GM12878 (cell line): ENCODE measurements at regions not wholly inside any gene's neighbourhood (a gene's known extent, or its start where the extent isn't known, plus 50 kb on each side); places are given as distances from the start of the nearest gene placed in this dataset.

Source experiments
- ATAC-seq: fragments of 200-7000 bp; cut with Tn5 transposase; 3 replicates; pipeline ENCODE4 v1.9.1; 2020; ENCODE audit warnings: mild to moderate bottlenecking, moderate library complexity
- BruUV-seq: library from RNA; stranded (reverse); fragments of 400-500 nt; replicated peaks from 2 replicates; lab custom pipeline; 2021; lab: Mats Ljungman, UMichigan
- CTCF ChIA-PET: fragments of 300-600 bp; sonication (Branson Sonifier 250); formaldehyde crosslinking; extraction: SDS; loops from one replicate; lab custom pipeline; 2021; ENCODE audit warnings: inconsistent platforms; lab: Yijun Ruan, JAX
- POLR2A ChIA-PET: fragments of 350-600 bp; formaldehyde crosslinking; extraction: SDS; loops from one replicate; lab custom pipeline; 2021; ENCODE audit warnings: inconsistent platforms; lab: Charles Lee
- RAD21 ChIA-PET: fragments of 300-600 bp; sonication (Branson Sonifier 250); formaldehyde crosslinking; loops from one replicate; lab custom pipeline; 2023; ENCODE audit warnings: antibody characterized with exemption; ENCODE audit not compliant: unreplicated experiment; lab: Charles Lee
- SMC1A ChIA-PET: fragments of 300-600 bp; sonication (Branson Sonifier 250); formaldehyde crosslinking; loops from one replicate; lab custom pipeline; 2023; ENCODE audit not compliant: unreplicated experiment, uncharacterized antibody; lab: Charles Lee
- DNase-seq: peaks from one replicate; pipeline ENCODE4 v3.0.0-alpha.2; 2011; ENCODE audit warnings: low read depth, low spot score
- FAIRE-seq: peaks from 3 replicates; lab custom pipeline; 2011; peaks lifted over from hg19 to GRCh38; lab: Jason Lieb, UNC
- H2AFZ ChIP-seq: 2 replicates; pipeline ENCODE4 v1.6.0; 2011; ENCODE audit warnings: low read depth, low read length, control low read depth; ENCODE audit not compliant: control insufficient read depth
- H3K27ac ChIP-seq: 2 replicates; pipeline ENCODE4 v1.5.1; 2011; ENCODE audit warnings: control low read depth; ENCODE audit not compliant: control insufficient read depth, insufficient read depth
- H3K27me3 ChIP-seq, 2 experiments: replicated peaks in 1 of 2; 2 replicates each; pipeline versions ENCODE4 v1.6.0 to v1.6.1; 2011; ENCODE audit warnings: low read length in 1 of 2; ENCODE audit not compliant: control insufficient read depth in 2 of 2, insufficient read depth in 2 of 2
- H3K36me3 ChIP-seq, 2 experiments: 2 replicates each; pipeline ENCODE4 v1.5.1; 2011; ENCODE audit warnings: low read length in 1 of 2; ENCODE audit not compliant: control insufficient read depth in 2 of 2, insufficient read depth in 2 of 2
- H3K4me1 ChIP-seq: 2 replicates; pipeline ENCODE4 v1.6.1; 2011; ENCODE audit warnings: mild to moderate bottlenecking, low read length, moderate library complexity, mixed read lengths; ENCODE audit not compliant: control insufficient read depth, insufficient read depth
- H3K4me2 ChIP-seq: 2 replicates; pipeline ENCODE4 v1.6.0; 2011; ENCODE audit warnings: control low read depth; ENCODE audit not compliant: control insufficient read depth, insufficient read depth
- H3K4me3 ChIP-seq: fragments of 200-600 bp; sonication (generic); 2 replicates; pipeline ENCODE4 v1.5.1; 2016
- H3K79me2 ChIP-seq: 2 replicates; pipeline ENCODE4 v1.6.0; 2011; ENCODE audit warnings: low read length; ENCODE audit not compliant: control insufficient read depth, insufficient read depth
- H3K9ac ChIP-seq: 2 replicates; pipeline ENCODE4 v1.8.0; 2011; ENCODE audit warnings: low read length, control low read depth, mixed read lengths; ENCODE audit not compliant: control insufficient read depth, insufficient read depth
- H3K9me3 ChIP-seq: replicated peaks from 3 replicates; pipeline ENCODE4 v1.5.1; 2011; ENCODE audit warnings: mild to moderate bottlenecking, low read length; ENCODE audit not compliant: control insufficient read depth, insufficient read depth
- H4K20me1 ChIP-seq: 2 replicates; pipeline ENCODE4 v1.6.0; 2011; ENCODE audit not compliant: control insufficient read depth, insufficient read depth
- ATF7 ChIP-seq: fragments of 450-650 bp; IDR thresholded peaks from 2 replicates; pipeline ENCODE4 v1.6.1; 2016; ENCODE audit warnings: low read depth, mild to moderate bottlenecking
- CREM ChIP-seq: IDR thresholded peaks from 2 replicates; pipeline ENCODE4 v1.6.1; 2014; ENCODE audit warnings: antibody characterized with exemption, low read depth
- EP300 ChIP-seq, 2 experiments: fragments of 150-350 bp in 1 of 2; IDR thresholded peaks; 2 replicates each; pipeline ENCODE4 v1.6.1; 2011 to 2012; ENCODE audit warnings: low read depth in 2 of 2, low read length in 2 of 2, borderline replicate concordance in 1 of 2, improper control_type of control experiment in 1 of 2, inconsistent platforms in 1 of 2; ENCODE audit not compliant: control insufficient read depth in 1 of 2
- ETV6 ChIP-seq, 2 experiments: fragments of 450-650 bp in 1 of 2; IDR thresholded peaks in 1 of 2; conservative IDR thresholded peaks in 1 of 2; 2 replicates each; pipeline ENCODE4 v1.6.1; 2014; ENCODE audit warnings: antibody characterized with exemption in 1 of 2, borderline replicate concordance in 1 of 2, low read depth in 1 of 2, mild to moderate bottlenecking in 1 of 2, moderate library complexity in 1 of 2
- MEF2A ChIP-seq: IDR thresholded peaks from 2 replicates; pipeline ENCODE4 v1.6.1; 2011; ENCODE audit warnings: low read depth, mild to moderate bottlenecking, low read length, moderate library complexity; ENCODE audit not compliant: insufficient read depth
- MEF2B ChIP-seq: fragments of 450-650 bp; IDR thresholded peaks from 2 replicates; pipeline ENCODE4 v1.6.1; 2018; ENCODE audit warnings: mild to moderate bottlenecking, moderate library complexity; ENCODE audit not compliant: partially characterized antibody, poor library complexity, severe bottlenecking
- MTA2 ChIP-seq: fragments of 450-650 bp; IDR thresholded peaks from 2 replicates; pipeline ENCODE4 v1.6.1; 2016; ENCODE audit warnings: low read depth, mild to moderate bottlenecking, moderate library complexity
- NR2C2 ChIP-seq: IDR thresholded peaks from 2 replicates; pipeline ENCODE4 v1.6.1; 2011; ENCODE audit warnings: borderline replicate concordance, low read depth; ENCODE audit not compliant: control insufficient read depth, insufficient read length
- POLR2AphosphoS2 ChIP-seq: IDR thresholded peaks from 2 replicates; pipeline ENCODE4 v1.6.1; 2011; ENCODE audit warnings: low read depth, mild to moderate bottlenecking, low read length, improper control_type of control experiment, moderate library complexity
- POLR2AphosphoS5 ChIP-seq: IDR thresholded peaks from 2 replicates; pipeline ENCODE4 v1.6.1; 2011; ENCODE audit warnings: mild to moderate bottlenecking, low read length, inconsistent platforms
- POU2F2 ChIP-seq: IDR thresholded peaks from 3 replicates; pipeline ENCODE4 v1.6.1; 2011; ENCODE audit warnings: low read depth, mild to moderate bottlenecking, low read length, borderline replicate concordance
- YBX1 ChIP-seq: fragments of 450-650 bp; IDR thresholded peaks from 2 replicates; pipeline ENCODE4 v1.6.1; 2016; ENCODE audit warnings: antibody characterized with exemption
- WGBS: methylation state at CpG from one replicate; pipeline ENCODE4 v1.1.6; 2016; ENCODE audit warnings: low lambda C conversion rate; ENCODE audit not compliant: insufficient replicate concordance, insufficient coverage; ENCODE audit errors: missing lambda C conversion rate; 5-methylcytosine and 5-hydroxymethylcytosine counted together
- in situ Hi-C: fragments of 300-500 bp; cut with MboI; formaldehyde crosslinking; loops from 9 replicates; pipeline ENCODE4 v1.14.3; 2018; ENCODE audit warnings: mixed read lengths
- intact Hi-C: fragments of 100-400 bp; cut with micrococcal nuclease; formaldehyde crosslinking; loops from one replicate; pipeline ENCODE4 v1.14.2; 2022; ENCODE audit not compliant: unreplicated experiment
- TF ChIP-seq, protein P1 (sequence below): fragments of 150-350 bp; IDR thresholded peaks from 2 replicates; pipeline ENCODE4 v1.6.1; 2014; ENCODE audit warnings: mild to moderate bottlenecking, low read depth, low read length
- TF ChIP-seq, protein P2 (sequence below): fragments of 450-650 bp; conservative IDR thresholded peaks from 2 replicates; pipeline ENCODE4 v1.6.1; 2017; ENCODE audit warnings: mild to moderate bottlenecking, moderate library complexity
- TF ChIP-seq, protein P3 (sequence below): fragments of 450-650 bp; IDR thresholded peaks from 2 replicates; pipeline ENCODE4 v1.6.1; 2017; ENCODE audit warnings: low read depth, mild to moderate bottlenecking, moderate library complexity

DNA sequence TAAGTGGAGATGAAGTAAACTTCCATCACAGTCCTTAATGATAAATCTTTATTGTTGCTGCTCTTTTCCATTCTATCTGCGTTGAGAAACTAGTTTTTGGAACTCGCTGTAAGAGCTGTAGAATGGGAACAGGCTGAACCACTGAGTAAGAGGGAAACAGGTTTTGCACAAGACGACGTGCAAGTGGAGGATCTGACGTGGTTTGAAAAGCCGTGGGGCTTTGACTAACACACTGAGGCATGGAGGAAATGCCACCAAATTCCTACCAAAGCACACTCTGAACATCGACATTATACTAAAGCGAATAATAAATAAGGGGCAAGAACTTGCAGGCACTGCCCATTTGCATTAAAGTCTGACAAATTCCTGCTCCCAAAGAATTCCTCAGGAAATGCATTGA is 160.6 kb downstream of the KLF6 start (continued):
- no peak for TF ChIP-seq CREM
- no peak for TF ChIP-seq EP300 (IDR thresholded peaks at IDR 0.05; ENCODE audit: borderline replicate concordance in 1 of 2, control insufficient read depth in 1 of 2, low read depth in 2 of 2, low read length in 2 of 2)
- TF ChIP-seq ETV6 (conservative IDR thresholded peaks at IDR 0.05 in 1 of 2, IDR thresholded peaks at IDR 0.05 in 1 of 2; ENCODE audit: borderline replicate concordance in 1 of 2, low read depth in 1 of 2), result no peak
- TF ChIP-seq, protein P1, sequence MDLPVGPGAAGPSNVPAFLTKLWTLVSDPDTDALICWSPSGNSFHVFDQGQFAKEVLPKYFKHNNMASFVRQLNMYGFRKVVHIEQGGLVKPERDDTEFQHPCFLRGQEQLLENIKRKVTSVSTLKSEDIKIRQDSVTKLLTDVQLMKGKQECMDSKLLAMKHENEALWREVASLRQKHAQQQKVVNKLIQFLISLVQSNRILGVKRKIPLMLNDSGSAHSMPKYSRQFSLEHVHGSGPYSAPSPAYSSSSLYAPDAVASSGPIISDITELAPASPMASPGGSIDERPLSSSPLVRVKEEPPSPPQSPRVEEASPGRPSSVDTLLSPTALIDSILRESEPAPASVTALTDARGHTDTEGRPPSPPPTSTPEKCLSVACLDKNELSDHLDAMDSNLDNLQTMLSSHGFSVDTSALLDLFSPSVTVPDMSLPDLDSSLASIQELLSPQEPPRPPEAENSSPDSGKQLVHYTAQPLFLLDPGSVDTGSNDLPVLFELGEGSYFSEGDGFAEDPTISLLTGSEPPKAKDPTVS, result no peak
- TF ChIP-seq POLR2AphosphoS2, result no peak
- TF ChIP-seq, protein P2, sequence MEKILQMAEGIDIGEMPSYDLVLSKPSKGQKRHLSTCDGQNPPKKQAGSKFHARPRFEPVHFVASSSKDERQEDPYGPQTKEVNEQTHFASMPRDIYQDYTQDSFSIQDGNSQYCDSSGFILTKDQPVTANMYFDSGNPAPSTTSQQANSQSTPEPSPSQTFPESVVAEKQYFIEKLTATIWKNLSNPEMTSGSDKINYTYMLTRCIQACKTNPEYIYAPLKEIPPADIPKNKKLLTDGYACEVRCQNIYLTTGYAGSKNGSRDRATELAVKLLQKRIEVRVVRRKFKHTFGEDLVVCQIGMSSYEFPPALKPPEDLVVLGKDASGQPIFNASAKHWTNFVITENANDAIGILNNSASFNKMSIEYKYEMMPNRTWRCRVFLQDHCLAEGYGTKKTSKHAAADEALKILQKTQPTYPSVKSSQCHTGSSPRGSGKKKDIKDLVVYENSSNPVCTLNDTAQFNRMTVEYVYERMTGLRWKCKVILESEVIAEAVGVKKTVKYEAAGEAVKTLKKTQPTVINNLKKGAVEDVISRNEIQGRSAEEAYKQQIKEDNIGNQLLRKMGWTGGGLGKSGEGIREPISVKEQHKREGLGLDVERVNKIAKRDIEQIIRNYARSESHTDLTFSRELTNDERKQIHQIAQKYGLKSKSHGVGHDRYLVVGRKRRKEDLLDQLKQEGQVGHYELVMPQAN, result no peak

DNA sequence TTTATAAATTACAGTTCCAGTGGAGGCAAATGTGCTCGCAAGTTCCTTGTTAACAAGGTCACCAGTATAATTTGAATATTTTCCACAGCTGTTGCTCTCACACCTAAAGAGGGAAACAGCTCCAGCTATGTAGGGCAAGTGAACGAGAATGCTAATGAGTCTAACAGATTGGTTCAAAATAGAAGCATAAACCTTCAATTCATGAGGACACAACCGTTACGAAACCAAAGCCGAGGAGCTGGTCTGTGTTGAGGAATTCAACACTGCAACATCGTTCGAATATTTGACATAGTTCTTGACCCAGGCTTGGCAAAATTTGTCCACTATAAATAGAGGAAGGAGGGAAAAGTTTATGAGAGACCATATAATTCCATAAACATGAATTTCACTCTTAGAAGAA is 161.3 kb downstream of the KLF6 start:
- peaks cover 34% of the 10 kb centered on the region for H3K4me1 ChIP-seq
- no TSS peak for BruUV-seq
- POLR2A ChIA-PET, result no interaction called here
- SMC1A ChIA-PET, result no interaction called here
- RAD21 ChIA-PET, result interaction anchor here (1.6 to 3.4 kb wide), 2 partner anchors 159 to 245 kb away, joined by 3 to 13 read pairs; no protein-coding TSS in a partner anchor
- intact Hi-C loops (loop anchor here (5.0 kb wide), 1 partner anchor 159 kb away; no protein-coding TSS in a partner anchor), in situ Hi-C loops (no loop called here)
- H3K79me2 ChIP-seq, result no peaks in the 10 kb centered on the region
- no peaks in the 10 kb centered on the region for H3K36me3 ChIP-seq
- no peaks in the 10 kb centered on the region for H4K20me1 ChIP-seq
- peak overlapping the region; percentile 56 for H3K4me2 ChIP-seq
- ATAC-seq (peak; percentile 57), FAIRE-seq (no peak), DNase-seq (peak; percentile 48)
- no peak overlapping the region for H3K4me3 ChIP-seq
- 12% methylated on average over 7 of the region's 7 CpGs for WGBS
- TF ChIP-seq MTA2 (peak; percentile 18; the same call in 1 of the 2 replicates), NR2C2 (no peak), MEF2B (peak; percentile 31), POLR2AphosphoS5 (no peak), ATF7 (no peak), MEF2A (0 out of 2 replicates have a peak, but pooled peaks have one; percentile 22), POU2F2 (peak; percentile 37; the same call in 1 of the 3 replicates), EP300 (IDR thresholded peaks at IDR 0.05; ENCODE audit: borderline replicate concordance in 1 of 2, control insufficient read depth in 1 of 2, low read depth in 2 of 2, low read length in 2 of 2) (peak in 1 of 2 experiments; percentile 36; a peak in 1 of 4 replicates), YBX1 (no peak)
- TF ChIP-seq, protein P3, sequence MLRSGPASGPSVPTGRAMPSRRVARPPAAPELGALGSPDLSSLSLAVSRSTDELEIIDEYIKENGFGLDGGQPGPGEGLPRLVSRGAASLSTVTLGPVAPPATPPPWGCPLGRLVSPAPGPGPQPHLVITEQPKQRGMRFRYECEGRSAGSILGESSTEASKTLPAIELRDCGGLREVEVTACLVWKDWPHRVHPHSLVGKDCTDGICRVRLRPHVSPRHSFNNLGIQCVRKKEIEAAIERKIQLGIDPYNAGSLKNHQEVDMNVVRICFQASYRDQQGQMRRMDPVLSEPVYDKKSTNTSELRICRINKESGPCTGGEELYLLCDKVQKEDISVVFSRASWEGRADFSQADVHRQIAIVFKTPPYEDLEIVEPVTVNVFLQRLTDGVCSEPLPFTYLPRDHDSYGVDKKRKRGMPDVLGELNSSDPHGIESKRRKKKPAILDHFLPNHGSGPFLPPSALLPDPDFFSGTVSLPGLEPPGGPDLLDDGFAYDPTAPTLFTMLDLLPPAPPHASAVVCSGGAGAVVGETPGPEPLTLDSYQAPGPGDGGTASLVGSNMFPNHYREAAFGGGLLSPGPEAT, result 0 out of 2 replicates have a peak, but pooled peaks have one; percentile 27
- H2AFZ ChIP-seq, result peak overlapping the region; percentile 38; the same call in 1 of the 2 replicates
- peaks cover 2% of the 10 kb centered on the region; the same call in 2 of the 3 replicates for H3K9me3 ChIP-seq
- H3K27ac ChIP-seq, result peak overlapping the region; percentile 17; the same call in 1 of the 2 replicates
- H3K9ac ChIP-seq, result no peak overlapping the region
- no peaks in the 10 kb centered on the region for H3K27me3 ChIP-seq
- CTCF ChIA-PET, result interaction anchor here (1.2 kb wide), 1 partner anchor 158 kb away, joined by 7 read pairs; no protein-coding TSS in a partner anchor
